ENCODE measurements at regions not wholly inside any gene's neighbourhood (a gene's known extent, or its start where the extent isn't known, plus 50 kb on each side); places are given as distances from the start of the nearest gene placed in this dataset.

- ChIA-PET POLR2A (ENCODE audit: unreplicated experiment) (no interaction called here), CTCF (no interaction called here)
- Histone ChIP-seq H3K9ac (ENCODE audit: low read depth, low read length) (no peak overlapping the region), H4K5ac (ENCODE audit: low read depth, low read length) (no peak overlapping the region), H3K14ac (replicated peaks; ENCODE audit: low read depth, low read length) (no peak overlapping the region), H2BK5ac (ENCODE audit: low read depth, low read length, poor library complexity, severe bottlenecking) (no peak overlapping the region), H3K79me1 (ENCODE audit: low read depth in 1 of 2, low read length in 2 of 2) (no peaks in the 10 kb centered on the region), H3K56ac (ENCODE audit: extremely low read depth, insufficient read depth, low read length) (no peak overlapping the region), H3K4me2 (ENCODE audit: low read depth, low read length) (no peak overlapping the region), H4K20me1 (ENCODE audit: insufficient read depth, low read length) (no peaks in the 10 kb centered on the region), H2BK15ac (ENCODE audit: low read depth, low read length) (no peak overlapping the region), H2AFZ (replicated peaks; ENCODE audit: low read length, poor library complexity) (no peak overlapping the region), H3K18ac (ENCODE audit: low read depth, low read length) (no peak overlapping the region), H3K27ac (ENCODE audit: insufficient read depth, low read length) (no peak overlapping the region), H2BK120ac (ENCODE audit: low read depth, low read length) (no peak overlapping the region), H2AK9ac (replicated peaks; ENCODE audit: low read depth, low read length, poor library complexity) (no peak overlapping the region), H2AK5ac (ENCODE audit: low read depth, low read length) (no peak overlapping the region), H3K27me3 (ENCODE audit: control insufficient read depth, insufficient read depth, low read length) (no peaks in the 10 kb centered on the region), H4K8ac (ENCODE audit: low read depth in 2 of 2, low read length in 2 of 2) (no peak overlapping the region), H3K9me3 (ENCODE audit: control insufficient read depth, insufficient read depth, low read length) (no peaks in the 10 kb centered on the region), H3K9me1 (ENCODE audit: insufficient read depth, low read length) (no peaks in the 10 kb centered on the region), H3K36me3 (ENCODE audit: control insufficient read depth, insufficient read depth, low read length) (no peaks in the 10 kb centered on the region), H3K4ac (ENCODE audit: low read depth, low read length) (no peak overlapping the region), H3K4me3 (ENCODE audit: insufficient read depth, low read depth, low read length) (no peak overlapping the region), H2BK20ac (ENCODE audit: low read depth, low read length) (no peak overlapping the region), H3K4me1 (ENCODE audit: control insufficient read depth, insufficient read depth, low read length) (no peaks in the 10 kb centered on the region), H3K23ac (ENCODE audit: low read depth, low read length) (no peak overlapping the region), H4K91ac (ENCODE audit: insufficient read depth, low read depth, low read length) (no peak overlapping the region)
- DNase-seq (no peak), ATAC-seq (ENCODE audit: low read depth) (no peak)
- intact Hi-C loops (cut with micrococcal nuclease): no loop called here
- in situ Hi-C loops (cut with MboI; ENCODE audit: low sequenced_read_pairs): no loop called here
- no TSS peak for BruUV-seq (replicated peaks)
- dilution Hi-C loops (cut with HindIII; ENCODE audit: low sequenced_read_pairs, unreplicated experiment): no loop called here
- no peak for TF ChIP-seq RFX5 (IDR thresholded peaks at IDR 0.05; ENCODE audit: low read depth, low read length)
- TF ChIP-seq CEBPB (IDR thresholded peaks at IDR 0.05; ENCODE audit: low read depth, low read length): no peak
- TF ChIP-seq SMC3 (IDR thresholded peaks at IDR 0.05; ENCODE audit: low read depth, low read length): no peak
- TF ChIP-seq MAZ (IDR thresholded peaks at IDR 0.05; ENCODE audit: borderline replicate concordance, low read depth, low read length): no peak
- WGBS, 2 experiments (ENCODE audit: extremely low coverage in 2 of 2, insufficient read length in 1 of 2): 58% methylated on average over 4 of the region's 5 CpGs; no CpG with 5 or more reads in 1 of the 2 experiments
Observed at GRCh38 chr15:61752001-61752400, 308.2 kb downstream of the VPS13C start.
